ENCODE measurements at regions not wholly inside any gene's neighbourhood (a gene's known extent, or its start where the extent isn't known, plus 50 kb on each side); places are given as distances from the start of the nearest gene placed in this dataset.

DNA sequence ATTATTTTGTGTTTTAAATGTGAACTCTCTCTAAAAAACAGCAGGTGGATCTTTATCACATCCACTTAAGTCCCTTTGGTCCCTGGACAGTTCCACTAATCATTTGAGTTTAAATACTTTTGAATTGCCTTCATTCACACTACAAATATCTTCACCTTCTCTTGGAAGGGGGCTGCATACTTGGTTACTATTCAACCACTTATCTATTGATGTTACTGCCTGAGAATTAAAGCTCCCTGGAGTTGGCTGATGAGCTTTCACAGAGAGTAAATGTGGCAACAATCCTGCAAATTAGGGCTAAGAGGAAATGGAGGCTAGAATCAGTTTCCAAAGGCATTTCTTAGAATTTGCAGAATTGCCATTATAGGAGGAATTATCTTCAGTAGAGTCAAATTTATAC is 180.4 kb downstream of the ST8SIA4 start:
- H3K4me3 ChIP-seq (ENCODE audit: low read depth, low read length, poor library complexity, severe bottlenecking), result no peak overlapping the region
- H3K4me1 ChIP-seq (ENCODE audit: insufficient read depth, low read length, poor library complexity, severe bottlenecking), result no peaks in the 10 kb centered on the region
- DNase-seq (ENCODE audit: low spot score), result no peak
- ChIA-PET POLR2A (no interaction called here), CTCF (ENCODE audit: unreplicated experiment) (interaction anchor here (1.0 kb wide), 1 partner anchor 12 kb away, joined by 3 read pairs; no protein-coding TSS in a partner anchor)
- BruUV-seq (replicated peaks), result no TSS peak
- H3K36me3 ChIP-seq (ENCODE audit: insufficient read depth, low read length), result no peaks in the 10 kb centered on the region
- H3K27ac ChIP-seq (ENCODE audit: low read depth, low read length, poor library complexity, severe bottlenecking), result no peak overlapping the region
- no peaks in the 10 kb centered on the region for H3K79me2 ChIP-seq (ENCODE audit: insufficient read depth, low read depth, low read length)
- intact Hi-C loops (cut with micrococcal nuclease; ENCODE audit: unreplicated experiment), result no loop called here
- no peak overlapping the region for H3K4me2 ChIP-seq (ENCODE audit: low read length)
- H4K20me1 ChIP-seq (ENCODE audit: insufficient read depth, low read length), result no peaks in the 10 kb centered on the region
- peak overlapping the region; percentile 1; the same call in 1 of the 2 replicates for H2AFZ ChIP-seq (ENCODE audit: low read length)
- TF ChIP-seq EZH2phosphoT487 (IDR thresholded peaks at IDR 0.05; ENCODE audit: borderline replicate concordance, low read depth, low read length), result no peak
- TF ChIP-seq, protein P1, sequence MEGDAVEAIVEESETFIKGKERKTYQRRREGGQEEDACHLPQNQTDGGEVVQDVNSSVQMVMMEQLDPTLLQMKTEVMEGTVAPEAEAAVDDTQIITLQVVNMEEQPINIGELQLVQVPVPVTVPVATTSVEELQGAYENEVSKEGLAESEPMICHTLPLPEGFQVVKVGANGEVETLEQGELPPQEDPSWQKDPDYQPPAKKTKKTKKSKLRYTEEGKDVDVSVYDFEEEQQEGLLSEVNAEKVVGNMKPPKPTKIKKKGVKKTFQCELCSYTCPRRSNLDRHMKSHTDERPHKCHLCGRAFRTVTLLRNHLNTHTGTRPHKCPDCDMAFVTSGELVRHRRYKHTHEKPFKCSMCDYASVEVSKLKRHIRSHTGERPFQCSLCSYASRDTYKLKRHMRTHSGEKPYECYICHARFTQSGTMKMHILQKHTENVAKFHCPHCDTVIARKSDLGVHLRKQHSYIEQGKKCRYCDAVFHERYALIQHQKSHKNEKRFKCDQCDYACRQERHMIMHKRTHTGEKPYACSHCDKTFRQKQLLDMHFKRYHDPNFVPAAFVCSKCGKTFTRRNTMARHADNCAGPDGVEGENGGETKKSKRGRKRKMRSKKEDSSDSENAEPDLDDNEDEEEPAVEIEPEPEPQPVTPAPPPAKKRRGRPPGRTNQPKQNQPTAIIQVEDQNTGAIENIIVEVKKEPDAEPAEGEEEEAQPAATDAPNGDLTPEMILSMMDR (conservative IDR thresholded peaks at IDR 0.05; ENCODE audit: low read length), result no peak
- H3K9me3 ChIP-seq (ENCODE audit: low read length), result no peaks in the 10 kb centered on the region
- no peaks in the 10 kb centered on the region for H3K9me2 ChIP-seq (ENCODE audit: insufficient read depth, low read length)

DNA sequence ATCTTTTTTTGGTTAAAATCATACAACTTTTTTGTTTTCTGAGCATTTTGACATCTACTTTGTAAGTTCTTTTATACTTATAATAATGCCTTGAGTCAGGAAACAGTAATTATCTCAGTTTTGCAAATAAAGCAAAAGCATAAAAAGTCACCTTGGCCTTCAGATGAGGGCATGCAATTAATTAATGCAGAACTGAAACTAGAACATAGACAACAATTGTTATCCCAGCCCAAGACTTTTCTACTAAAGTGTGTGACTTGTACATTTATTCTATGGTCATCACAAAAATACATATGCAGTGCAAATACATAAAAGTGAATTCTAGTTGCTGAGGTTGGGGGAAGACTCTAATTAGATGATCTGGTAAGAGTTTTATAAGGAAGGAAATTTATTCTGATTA is 179.9 kb downstream of the ST8SIA4 start:
- intact Hi-C loops (cut with micrococcal nuclease; ENCODE audit: unreplicated experiment), result no loop called here
- no peak overlapping the region for H2AFZ ChIP-seq (ENCODE audit: low read length)
- no peaks in the 10 kb centered on the region for H3K9me2 ChIP-seq (ENCODE audit: insufficient read depth, low read length)
- no peak overlapping the region for H3K4me3 ChIP-seq (ENCODE audit: low read depth, low read length, poor library complexity, severe bottlenecking)
- no peaks in the 10 kb centered on the region for H3K79me2 ChIP-seq (ENCODE audit: insufficient read depth, low read depth, low read length)
- no peak for DNase-seq (ENCODE audit: low spot score)
- no peaks in the 10 kb centered on the region for H3K36me3 ChIP-seq (ENCODE audit: insufficient read depth, low read length)
- no peaks in the 10 kb centered on the region for H3K4me1 ChIP-seq (ENCODE audit: insufficient read depth, low read length, poor library complexity, severe bottlenecking)
- ChIA-PET CTCF (ENCODE audit: unreplicated experiment) (interaction anchor here (1.0 kb wide), 1 partner anchor 11 kb away, joined by 3 read pairs; no protein-coding TSS in a partner anchor), POLR2A (no interaction called here)
- no peak overlapping the region for H3K4me2 ChIP-seq (ENCODE audit: low read length)
- H3K27ac ChIP-seq (ENCODE audit: low read depth, low read length, poor library complexity, severe bottlenecking), result no peak overlapping the region
- H3K9me3 ChIP-seq (ENCODE audit: low read length), result no peaks in the 10 kb centered on the region
- H4K20me1 ChIP-seq (ENCODE audit: insufficient read depth, low read length), result no peaks in the 10 kb centered on the region
- no peak for TF ChIP-seq EZH2phosphoT487 (IDR thresholded peaks at IDR 0.05; ENCODE audit: borderline replicate concordance, low read depth, low read length)
- TF ChIP-seq, protein P1 (conservative IDR thresholded peaks at IDR 0.05; ENCODE audit: low read length), result no peak
- no TSS peak for BruUV-seq (replicated peaks)

DNA sequence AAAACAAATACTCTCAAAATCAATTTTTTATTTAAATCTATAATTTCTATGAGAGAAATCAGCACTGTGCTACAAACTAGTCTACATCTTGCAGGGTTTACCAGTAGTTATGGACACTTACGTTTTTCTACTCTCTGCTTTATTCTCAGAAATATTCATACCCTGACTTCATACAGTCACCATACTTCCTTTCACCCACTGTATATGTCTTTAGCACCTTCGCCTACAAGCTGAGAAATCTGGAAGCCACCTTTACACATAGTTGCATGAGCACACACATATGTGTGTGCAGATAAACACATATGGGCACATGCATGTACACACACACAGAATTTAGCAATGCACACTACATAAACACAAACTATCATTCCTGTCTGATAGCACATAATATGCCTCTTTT is 177.0 kb downstream of the ST8SIA4 start:
- H3K9me3 ChIP-seq (ENCODE audit: low read length), result no peaks in the 10 kb centered on the region
- intact Hi-C loops (cut with micrococcal nuclease; ENCODE audit: unreplicated experiment), result no loop called here
- no peak overlapping the region for H3K27ac ChIP-seq (ENCODE audit: low read depth, low read length, poor library complexity, severe bottlenecking)
- no peaks in the 10 kb centered on the region for H3K9me2 ChIP-seq (ENCODE audit: insufficient read depth, low read length)
- no peak overlapping the region for H3K4me2 ChIP-seq (ENCODE audit: low read length)
- no peaks in the 10 kb centered on the region for H3K79me2 ChIP-seq (ENCODE audit: insufficient read depth, low read depth, low read length)
- H2AFZ ChIP-seq (ENCODE audit: low read length), result peak overlapping the region; percentile 68
- H4K20me1 ChIP-seq (ENCODE audit: insufficient read depth, low read length), result no peaks in the 10 kb centered on the region
- no TSS peak for BruUV-seq (replicated peaks)
- CTCF ChIA-PET (ENCODE audit: unreplicated experiment), result no interaction called here
- no peak overlapping the region for H3K4me3 ChIP-seq (ENCODE audit: low read depth, low read length, poor library complexity, severe bottlenecking)
- POLR2A ChIA-PET, result interaction anchor here (0.6 to 1.3 kb wide), 4 partner anchors 9 to 417 kb away, joined by 3 to 4 read pairs (median 3); no protein-coding TSS in a partner anchor
- DNase-seq (ENCODE audit: low spot score), result no peak
- no peaks in the 10 kb centered on the region for H3K36me3 ChIP-seq (ENCODE audit: insufficient read depth, low read length)
- no peaks in the 10 kb centered on the region for H3K4me1 ChIP-seq (ENCODE audit: insufficient read depth, low read length, poor library complexity, severe bottlenecking)
- TF ChIP-seq EZH2phosphoT487 (IDR thresholded peaks at IDR 0.05; ENCODE audit: borderline replicate concordance, low read depth, low read length), result no peak
- TF ChIP-seq, protein P1 (conservative IDR thresholded peaks at IDR 0.05; ENCODE audit: low read length), result no peak

Data from OCI-LY7 (cell line).